NOMO-1 treated with DMSO at 0.1 percent for 48 hours (cell line): ENCODE measurements at regions not wholly inside any gene's neighbourhood (a gene's known extent, or its start where the extent isn't known, plus 50 kb on each side); places are given as distances from the start of the nearest gene placed in this dataset.
A peak's percentile ranks its signal among the peaks of the same experiment; 100 is the strongest.

Source experiments
- DNase-seq: peaks from one replicate; lab custom pipeline; 2025; ENCODE audit not compliant: unreplicated experiment; lab: John Stamatoyannopoulos, UW

- DNase-seq: peak; percentile 3
Observed at GRCh38 chrX:124820738-124821137, 474.4 kb downstream of the SH2D1A start.

- no peak for DNase-seq
Observed at GRCh38 chrX:124827258-124827845, 481.0 kb downstream of the SH2D1A start.

GRCh38 chrX:124829930-124830329 is 483.6 kb downstream of the SH2D1A start:
- no peak for DNase-seq

- DNase-seq: no peak
Observed at GRCh38 chrX:124836786-124837185, 482.9 kb upstream of the TEX13C start.

GRCh38 chrX:124842205-124842604 is 477.5 kb upstream of the TEX13C start:
- no peak for DNase-seq

- no peak for DNase-seq
Observed at GRCh38 chrX:124860736-124861135, 458.9 kb upstream of the TEX13C start.

GRCh38 chrX:124862301-124862700 is 457.4 kb upstream of the TEX13C start:
- DNase-seq: no peak

GRCh38 chrX:124863303-124863702 is 456.4 kb upstream of the TEX13C start:
- DNase-seq: no peak

GRCh38 chrX:124887572-124887971 is 432.1 kb upstream of the TEX13C start:
- no peak for DNase-seq

GRCh38 chrX:124895947-124896346 is 423.7 kb upstream of the TEX13C start:
- no peak for DNase-seq

- DNase-seq: no peak
Observed at GRCh38 chrX:124902953-124903352, 416.7 kb upstream of the TEX13C start.

- DNase-seq: no peak
Observed at GRCh38 chrX:124910611-124911010, 409.1 kb upstream of the TEX13C start.

GRCh38 chrX:124917011-124917410 is 402.7 kb upstream of the TEX13C start:
- DNase-seq: no peak

- no peak for DNase-seq
Observed at GRCh38 chrX:124925681-124926080, 394.0 kb upstream of the TEX13C start.

GRCh38 chrX:124931241-124931640 is 388.4 kb upstream of the TEX13C start:
- no peak for DNase-seq

- DNase-seq: no peak
Observed at GRCh38 chrX:124931958-124932357, 387.7 kb upstream of the TEX13C start.

GRCh38 chrX:124938715-124939114 is 381.0 kb upstream of the TEX13C start:
- DNase-seq: no peak

- DNase-seq: no peak
Observed at GRCh38 chrX:124940531-124940930, 379.1 kb upstream of the TEX13C start.

GRCh38 chrX:124954402-124954801 is 365.3 kb upstream of the TEX13C start:
- no peak for DNase-seq

- no peak for DNase-seq
Observed at GRCh38 chrX:124960454-124960853, 359.2 kb upstream of the TEX13C start.

- DNase-seq: no peak
Observed at GRCh38 chrX:124963717-124964116, 356.0 kb upstream of the TEX13C start, which contains the start of gene TENM1. Gene TENM1 (minus strand): TSS chrX:124963817.

- no peak for DNase-seq
Observed at GRCh38 chrX:124975456-124975855, 344.2 kb upstream of the TEX13C start.

GRCh38 chrX:124981420-124981819 is 338.3 kb upstream of the TEX13C start:
- DNase-seq: no peak
